ENCODE measurements at regions not wholly inside any gene's neighbourhood (a gene's known extent, or its start where the extent isn't known, plus 50 kb on each side); places are given as distances from the start of the nearest gene placed in this dataset.

DNA sequence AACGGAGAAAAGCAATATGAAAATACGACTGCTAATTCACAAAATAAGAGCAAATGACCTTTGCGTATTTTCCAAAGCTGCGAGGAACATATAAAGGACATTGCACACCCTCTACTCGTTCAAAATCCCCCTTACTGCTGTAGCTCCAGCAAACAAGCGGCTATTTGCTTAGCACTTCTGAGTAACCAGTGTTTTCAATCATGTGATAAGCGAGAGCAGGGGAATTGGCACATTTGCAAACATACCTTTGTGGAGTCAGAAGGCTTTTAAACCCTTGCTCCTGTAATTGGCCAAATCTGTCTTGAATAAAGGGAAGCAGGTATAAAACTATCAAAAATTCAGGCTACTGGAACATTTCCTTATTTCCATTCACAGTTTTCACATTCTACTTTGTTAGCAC is 610.2 kb downstream of the UBE2NL start:
- DNase-seq = peak; percentile 17
- Histone ChIP-seq H3F3A (ENCODE audit: low read length, unreplicated experiment) (no peaks in the 10 kb centered on the region), H2AFZ (ENCODE audit: low read length) (peak overlapping the region; percentile 45; the same call in 1 of the 2 replicates), H3K4me1 (ENCODE audit: insufficient read depth, low read length) (0 out of 2 replicates have a peak, but pooled peaks cover 4% of the 10 kb centered on the region), H3K9me3 (ENCODE audit: low read length) (no peaks in the 10 kb centered on the region), H3K9ac (ENCODE audit: low read length) (no peak overlapping the region), H4K20me1 (ENCODE audit: low read length) (no peaks in the 10 kb centered on the region), H3K9me2 (replicated peaks; ENCODE audit: low read length) (no peaks in the 10 kb centered on the region), H3K79me2 (ENCODE audit: low read length) (no peaks in the 10 kb centered on the region), H3K4me2 (ENCODE audit: low read length) (peak overlapping the region; percentile 22; the same call in 1 of the 2 replicates), H3K4me3 (ENCODE audit: low read length) (no peak overlapping the region), H3K27ac (ENCODE audit: low read length) (no peak overlapping the region), H3K36me3 (ENCODE audit: low read depth, low read length) (no peaks in the 10 kb centered on the region), H3K27me3 (ENCODE audit: low read length) (no peaks in the 10 kb centered on the region)
- TSS peak; percentile 79 for BruUV-seq (replicated peaks)
- CTCF ChIA-PET = no interaction called here
- POLR2A ChIA-PET (ENCODE audit: unreplicated experiment) = no interaction called here
- intact Hi-C loops (cut with micrococcal nuclease) = no loop called here
- peak; percentile 31; the same call in 1 of the 2 replicates for ATAC-seq
- TF ChIP-seq EZH2phosphoT487 (IDR thresholded peaks at IDR 0.05; ENCODE audit: borderline replicate concordance, low read length) = no peak
- TF ChIP-seq, protein P1, sequence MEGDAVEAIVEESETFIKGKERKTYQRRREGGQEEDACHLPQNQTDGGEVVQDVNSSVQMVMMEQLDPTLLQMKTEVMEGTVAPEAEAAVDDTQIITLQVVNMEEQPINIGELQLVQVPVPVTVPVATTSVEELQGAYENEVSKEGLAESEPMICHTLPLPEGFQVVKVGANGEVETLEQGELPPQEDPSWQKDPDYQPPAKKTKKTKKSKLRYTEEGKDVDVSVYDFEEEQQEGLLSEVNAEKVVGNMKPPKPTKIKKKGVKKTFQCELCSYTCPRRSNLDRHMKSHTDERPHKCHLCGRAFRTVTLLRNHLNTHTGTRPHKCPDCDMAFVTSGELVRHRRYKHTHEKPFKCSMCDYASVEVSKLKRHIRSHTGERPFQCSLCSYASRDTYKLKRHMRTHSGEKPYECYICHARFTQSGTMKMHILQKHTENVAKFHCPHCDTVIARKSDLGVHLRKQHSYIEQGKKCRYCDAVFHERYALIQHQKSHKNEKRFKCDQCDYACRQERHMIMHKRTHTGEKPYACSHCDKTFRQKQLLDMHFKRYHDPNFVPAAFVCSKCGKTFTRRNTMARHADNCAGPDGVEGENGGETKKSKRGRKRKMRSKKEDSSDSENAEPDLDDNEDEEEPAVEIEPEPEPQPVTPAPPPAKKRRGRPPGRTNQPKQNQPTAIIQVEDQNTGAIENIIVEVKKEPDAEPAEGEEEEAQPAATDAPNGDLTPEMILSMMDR (conservative IDR thresholded peaks at IDR 0.05; ENCODE audit: low read depth, low read length) = no peak
- no peak for TF ChIP-seq EZH2 (IDR thresholded peaks at IDR 0.05; ENCODE audit: low read length, unreplicated experiment)

DNA sequence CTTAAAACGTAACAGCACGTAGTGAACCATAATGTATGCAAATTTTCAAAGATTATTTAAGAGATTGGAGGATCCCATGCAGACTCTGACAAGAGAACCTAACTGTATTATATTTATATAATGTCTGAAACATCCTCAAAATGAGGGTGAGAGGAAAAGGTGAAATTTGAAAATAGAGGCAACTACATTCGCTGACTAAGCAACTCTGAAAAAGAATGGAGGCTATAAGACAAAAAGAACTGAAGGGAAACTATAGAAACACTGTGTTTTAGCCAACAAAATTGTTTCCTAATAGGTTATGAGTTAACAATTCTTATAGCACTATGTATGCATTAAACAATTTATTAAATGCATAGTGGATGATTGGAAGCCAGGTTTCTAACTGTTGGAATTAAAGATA is 648.0 kb downstream of the UBE2NL start:
- no peak overlapping the region for H3K9ac ChIP-seq (ENCODE audit: low read length)
- H3K36me3 ChIP-seq (ENCODE audit: low read depth, low read length) = no peaks in the 10 kb centered on the region
- CTCF ChIA-PET = no interaction called here
- no peak for TF ChIP-seq EZH2phosphoT487 (IDR thresholded peaks at IDR 0.05; ENCODE audit: borderline replicate concordance, low read length)
- TF ChIP-seq EZH2 (IDR thresholded peaks at IDR 0.05; ENCODE audit: low read length, unreplicated experiment) = no peak
- TF ChIP-seq, protein P1 (conservative IDR thresholded peaks at IDR 0.05; ENCODE audit: low read depth, low read length) = no peak
- no peaks in the 10 kb centered on the region for H3K9me3 ChIP-seq (ENCODE audit: low read length)
- BruUV-seq (replicated peaks) = no TSS peak
- no peaks in the 10 kb centered on the region for H3K79me2 ChIP-seq (ENCODE audit: low read length)
- H2AFZ ChIP-seq (ENCODE audit: low read length) = no peak overlapping the region
- no peaks in the 10 kb centered on the region for H3K4me1 ChIP-seq (ENCODE audit: insufficient read depth, low read length)
- DNase-seq (no peak), ATAC-seq (no peak)
- H3K9me2 ChIP-seq (replicated peaks; ENCODE audit: low read length) = no peaks in the 10 kb centered on the region
- POLR2A ChIA-PET (ENCODE audit: unreplicated experiment) = no interaction called here
- no peak overlapping the region for H3K4me2 ChIP-seq (ENCODE audit: low read length)
- intact Hi-C loops (cut with micrococcal nuclease) = no loop called here
- H4K20me1 ChIP-seq (ENCODE audit: low read length) = no peaks in the 10 kb centered on the region
- H3K27ac ChIP-seq (ENCODE audit: low read length) = no peak overlapping the region
- H3K4me3 ChIP-seq (ENCODE audit: low read length) = no peak overlapping the region
- no peaks in the 10 kb centered on the region for H3K27me3 ChIP-seq (ENCODE audit: low read length)
- H3F3A ChIP-seq (ENCODE audit: low read length, unreplicated experiment) = no peaks in the 10 kb centered on the region

DNA sequence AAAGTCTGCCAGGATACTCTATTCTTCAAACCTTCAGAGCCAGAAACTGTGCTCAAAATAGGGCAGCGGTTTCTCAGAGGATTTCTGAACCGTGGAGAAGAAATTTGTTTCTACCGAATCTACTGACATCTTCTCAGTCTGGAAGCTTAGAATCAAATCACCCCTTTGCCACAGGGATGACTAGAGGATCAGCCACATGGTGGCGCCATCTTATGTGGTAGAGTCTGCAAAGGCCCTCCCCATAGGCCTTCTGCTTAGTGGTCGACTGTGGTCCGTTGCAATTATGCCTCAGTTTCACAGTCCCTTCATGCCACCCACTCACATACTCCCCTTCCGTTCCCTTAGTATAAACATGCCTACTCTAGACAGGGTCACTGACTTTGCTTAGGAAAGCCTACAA is 680.7 kb upstream of the SPANXN1 start:
- H3K4me1 ChIP-seq (ENCODE audit: insufficient read depth, low read length) = no peaks in the 10 kb centered on the region
- ATAC-seq = no peak
- no peak overlapping the region for H2AFZ ChIP-seq (ENCODE audit: low read length)
- no peak overlapping the region for H3K4me2 ChIP-seq (ENCODE audit: low read length)
- H3K9ac ChIP-seq (ENCODE audit: low read length) = no peak overlapping the region
- no peaks in the 10 kb centered on the region for H3K9me2 ChIP-seq (replicated peaks; ENCODE audit: low read length)
- H3K27me3 ChIP-seq (ENCODE audit: low read length) = no peaks in the 10 kb centered on the region
- H3K9me3 ChIP-seq (ENCODE audit: low read length) = no peaks in the 10 kb centered on the region
- H3K36me3 ChIP-seq (ENCODE audit: low read depth, low read length) = no peaks in the 10 kb centered on the region
- H4K20me1 ChIP-seq (ENCODE audit: low read length) = no peaks in the 10 kb centered on the region
- H3K4me3 ChIP-seq (ENCODE audit: low read length) = no peak overlapping the region
- TF ChIP-seq, protein P1 (conservative IDR thresholded peaks at IDR 0.05; ENCODE audit: low read depth, low read length) = peak; percentile 33; the same call in 1 of the 2 replicates
- TF ChIP-seq EZH2 (IDR thresholded peaks at IDR 0.05; ENCODE audit: low read length, unreplicated experiment) = no peak
- H3K27ac ChIP-seq (ENCODE audit: low read length) = no peak overlapping the region
- BruUV-seq (replicated peaks) = no TSS peak
- POLR2A ChIA-PET (ENCODE audit: unreplicated experiment) = no interaction called here
- H3F3A ChIP-seq (ENCODE audit: low read length, unreplicated experiment) = no peaks in the 10 kb centered on the region
- intact Hi-C loops (cut with micrococcal nuclease) = no loop called here
- CTCF ChIA-PET = no interaction called here
- no peak for DNase-seq
- H3K79me2 ChIP-seq (ENCODE audit: low read length) = no peaks in the 10 kb centered on the region

Measured in PC-3 (cell line).